Fibroblast of gingiva (primary cell): ENCODE measurements at regions not wholly inside any gene's neighbourhood (a gene's known extent, or its start where the extent isn't known, plus 50 kb on each side); places are given as distances from the start of the nearest gene placed in this dataset.
"Not testable (repeated sequence)": the region's sequence is repeated elsewhere in the genome, so short reads cannot be mapped to it uniquely, and the experiment has no call there.

Experiments
- DNase-seq: peaks from one replicate; pipeline ENCODE4 v3.0.0-alpha.2; 2011; ENCODE audit warnings: low read depth

DNA sequence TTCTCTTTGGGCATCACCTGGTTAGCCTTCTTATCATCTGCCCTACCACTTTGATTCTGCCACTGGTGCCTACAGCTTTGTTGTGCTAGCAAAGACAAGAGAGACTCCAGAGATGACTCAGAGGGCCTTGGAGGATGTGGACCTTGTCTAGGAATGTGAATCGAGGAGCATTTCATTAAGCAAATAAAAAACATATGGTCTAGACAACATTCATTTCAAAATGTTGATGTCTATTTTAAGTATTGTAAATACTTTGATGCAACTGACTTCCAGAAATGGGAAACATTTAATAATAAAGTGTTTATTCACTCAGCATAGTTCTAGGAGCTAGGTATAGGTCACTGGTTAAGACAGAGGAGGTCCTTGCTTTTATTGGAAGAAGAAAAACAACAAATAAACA lies 195.5 kb downstream of the CDCA7 start:
- peak; percentile 88 for DNase-seq

DNA sequence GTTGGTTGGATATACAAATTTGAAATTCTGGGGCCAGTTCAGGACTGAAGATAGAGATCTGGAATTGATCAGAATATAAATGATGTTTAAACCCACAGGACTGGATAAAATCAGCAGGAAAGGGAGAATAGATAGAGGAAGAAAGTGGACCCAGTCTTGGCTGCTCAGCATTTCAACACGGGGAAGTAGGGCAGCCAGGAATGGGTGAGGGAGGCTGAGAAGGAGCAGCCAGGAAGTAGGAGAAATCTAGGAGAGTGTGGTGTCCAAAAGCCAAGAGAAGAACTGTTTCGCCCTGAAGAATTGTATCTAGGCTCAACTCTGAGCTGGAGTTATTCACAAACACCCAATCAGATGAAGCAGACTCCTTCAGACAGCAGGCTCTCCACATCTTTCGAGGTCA lies 197.9 kb downstream of the CDCA7 start:
- no peak for DNase-seq

DNA sequence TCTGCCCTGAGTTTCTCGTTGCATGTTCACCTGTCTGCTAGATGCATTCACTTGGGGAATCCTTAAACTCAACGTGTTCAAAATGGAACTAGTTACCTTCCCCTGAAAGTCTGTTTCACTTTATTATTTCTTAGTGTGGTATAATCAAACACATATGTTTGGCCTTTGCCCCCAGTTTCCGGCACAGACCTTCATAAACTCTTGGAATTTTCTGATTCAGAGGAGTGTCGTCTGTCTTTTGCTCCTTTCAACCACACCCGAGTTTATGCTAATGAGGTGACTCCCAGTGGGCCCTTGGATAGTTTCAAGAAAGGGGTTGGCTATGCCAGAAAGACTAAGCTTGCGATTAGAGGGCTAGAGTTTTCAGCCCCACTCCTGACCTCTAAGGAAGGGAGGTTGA lies 198.9 kb downstream of the CDCA7 start:
- DNase-seq, result peak; percentile 47

DNA sequence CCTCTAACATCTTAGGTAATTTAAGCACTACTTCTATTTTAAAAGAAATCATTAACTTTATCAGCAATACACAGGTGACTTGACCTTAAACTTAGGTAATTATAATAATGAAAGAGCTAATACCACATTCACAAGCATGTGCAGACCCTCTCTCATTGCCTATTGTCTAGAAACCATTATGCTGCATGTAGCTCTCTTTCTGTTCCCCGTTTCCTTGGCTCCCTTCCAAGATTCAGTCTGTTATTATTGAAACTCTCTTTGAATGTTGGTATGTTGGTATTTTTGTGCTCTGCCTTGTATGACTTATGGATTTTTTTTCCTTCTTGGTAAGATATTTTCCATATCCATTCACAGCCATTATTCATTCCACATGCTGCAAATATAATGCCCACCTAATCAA lies 201.2 kb downstream of the CDCA7 start:
- DNase-seq, result no peak

DNA sequence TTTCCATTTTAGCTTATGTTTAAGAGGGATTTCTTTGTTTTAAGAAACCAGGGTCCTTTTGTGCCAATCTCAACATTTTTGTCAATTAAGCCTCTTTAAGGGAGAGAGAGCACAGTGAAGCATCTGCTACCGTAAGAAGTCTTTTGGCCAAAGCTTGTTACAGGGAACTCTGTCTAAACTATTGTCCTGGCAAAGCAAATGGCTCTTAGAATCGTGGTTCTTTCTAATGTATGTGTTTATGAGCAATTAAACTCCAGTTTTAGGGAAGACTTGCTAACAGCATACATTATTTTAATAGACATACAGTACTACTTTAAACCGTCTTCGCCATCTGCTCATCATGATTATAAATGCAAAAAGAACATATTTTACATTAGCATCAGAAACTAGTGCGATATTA lies 202.1 kb downstream of the CDCA7 start:
- no peak for DNase-seq

DNA sequence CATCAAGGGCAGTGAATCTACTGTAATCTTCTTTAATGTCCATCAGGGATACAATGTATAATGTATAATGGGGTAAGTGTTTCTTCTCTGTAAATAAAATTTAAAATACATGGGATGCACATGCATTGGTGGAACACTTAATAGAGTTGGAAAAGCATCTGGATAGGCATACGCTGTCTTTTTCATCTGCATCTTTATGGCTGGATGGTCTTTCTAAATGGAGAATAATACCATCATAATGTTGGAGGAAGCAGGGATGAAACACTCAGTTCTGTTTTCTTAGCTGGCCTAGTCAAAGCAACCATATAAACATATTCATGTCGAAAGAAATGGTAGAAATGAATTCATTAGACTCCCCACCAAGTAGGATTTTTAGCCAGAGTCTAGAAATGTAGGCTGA lies 202.8 kb downstream of the CDCA7 start:
- DNase-seq, result no peak

DNA sequence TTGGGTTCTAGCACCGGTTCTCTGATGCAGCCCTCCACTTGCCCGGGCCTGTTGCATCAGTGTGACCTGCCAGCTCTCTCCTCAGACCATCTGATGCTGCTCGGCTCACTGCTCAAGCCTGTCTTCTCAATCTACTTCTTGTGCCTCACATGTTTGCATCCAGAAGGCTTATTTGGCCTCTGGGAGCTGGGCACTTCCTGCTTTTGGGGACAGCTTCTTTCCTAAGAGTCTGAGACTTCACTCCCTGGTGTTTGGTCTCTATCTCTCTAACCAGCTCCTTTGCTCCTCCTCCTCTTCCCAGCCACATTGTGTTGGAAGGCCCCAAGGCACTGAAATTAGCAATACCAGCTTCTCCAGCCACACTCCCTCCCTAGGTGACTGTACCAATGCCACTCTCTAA lies 212.8 kb downstream of the CDCA7 start:
- DNase-seq, result no peak

DNA sequence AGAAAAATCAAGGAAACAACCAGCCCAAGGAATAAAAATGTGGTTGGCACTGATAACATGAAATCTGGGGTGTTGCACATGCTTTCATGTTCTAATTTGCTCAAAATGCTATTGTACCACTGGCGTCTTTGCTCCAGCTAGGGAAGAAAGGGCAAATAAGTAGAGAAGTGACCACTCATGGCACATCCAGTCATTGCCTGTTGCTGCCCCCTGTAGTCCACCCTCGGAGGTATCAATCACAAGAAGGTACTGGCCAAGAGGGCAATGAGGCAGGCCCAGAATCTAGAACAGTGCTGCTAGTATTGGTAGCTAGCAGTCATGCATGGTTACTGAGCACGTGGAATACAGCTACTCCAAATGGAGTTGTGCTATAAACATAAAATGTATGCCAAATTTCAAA lies 213.4 kb downstream of the CDCA7 start:
- no peak for DNase-seq

DNA sequence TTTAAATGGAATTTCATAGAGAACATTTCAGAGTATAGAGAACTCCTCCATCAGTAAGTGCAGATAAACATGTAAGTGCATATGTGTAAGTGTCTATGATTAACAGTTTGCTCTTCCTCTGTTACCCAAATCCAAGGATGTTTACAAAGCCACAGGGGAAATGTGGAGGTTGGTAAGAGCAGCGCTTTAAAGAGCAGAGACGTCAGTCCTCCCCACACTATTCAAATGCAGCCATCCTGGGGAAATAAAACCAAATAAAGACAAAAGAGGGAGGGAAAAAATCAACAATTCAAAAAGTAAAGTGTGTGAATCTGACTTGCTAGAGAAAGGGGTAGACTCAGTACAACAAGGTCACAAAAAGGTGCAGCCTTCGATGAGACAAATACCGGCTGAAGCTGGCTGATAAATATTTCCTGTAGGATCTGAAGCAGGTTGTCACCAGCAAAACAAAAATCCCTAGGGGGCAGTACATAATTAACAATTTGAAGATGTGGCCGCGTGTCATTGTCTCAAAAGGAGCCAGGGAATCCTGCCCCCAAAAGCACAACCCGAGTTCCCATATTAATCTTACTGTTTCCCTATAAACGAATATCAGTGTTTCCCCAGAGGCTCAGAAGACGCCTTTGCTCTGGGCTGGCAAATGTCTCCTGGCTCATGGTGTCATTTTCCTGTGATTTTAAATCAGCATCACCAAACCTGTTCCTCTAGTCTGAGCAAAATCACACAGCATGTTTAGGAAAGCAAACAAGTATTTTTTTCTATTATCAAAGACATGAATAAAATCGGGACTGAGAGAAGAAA lies 216.5 kb downstream of the CDCA7 start:
- peak; percentile 12 for DNase-seq

DNA sequence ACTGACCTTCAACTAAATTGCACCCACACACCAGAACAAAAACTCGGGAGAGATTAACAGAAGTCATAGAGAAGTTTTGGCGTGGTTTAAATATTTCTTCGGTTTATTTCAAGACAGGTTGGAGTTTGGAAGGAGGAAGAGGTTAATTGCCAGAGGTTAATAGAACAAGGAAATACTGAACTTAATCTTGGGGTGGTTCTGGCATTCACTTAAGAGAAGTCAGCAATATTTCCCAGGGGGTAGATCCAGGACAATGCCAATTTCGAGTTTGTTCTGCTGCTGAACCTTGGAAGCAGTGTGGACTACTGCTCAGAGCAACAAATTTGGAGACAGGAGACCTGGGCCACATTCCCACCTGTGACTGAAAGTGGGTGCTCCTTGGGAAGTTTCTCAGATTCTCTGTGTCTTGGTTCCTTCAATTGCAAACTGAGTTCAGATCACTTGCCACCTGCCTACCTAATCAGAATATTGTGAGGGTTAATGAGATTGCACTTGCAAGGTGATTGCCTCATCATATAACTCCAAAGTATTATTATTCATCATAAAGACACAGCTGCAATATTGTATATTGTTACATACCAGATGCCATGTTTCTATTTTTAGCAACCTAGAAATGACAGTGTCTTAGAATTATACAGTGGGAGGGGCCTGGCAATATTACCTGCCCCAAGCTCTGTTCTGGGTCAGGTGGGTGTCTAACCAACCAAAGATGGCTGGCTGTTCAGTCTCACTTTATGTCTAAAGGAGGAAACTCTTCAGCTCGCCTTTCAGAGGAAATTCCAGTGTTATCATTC lies 217.4 kb downstream of the CDCA7 start:
- DNase-seq, result no peak

DNA sequence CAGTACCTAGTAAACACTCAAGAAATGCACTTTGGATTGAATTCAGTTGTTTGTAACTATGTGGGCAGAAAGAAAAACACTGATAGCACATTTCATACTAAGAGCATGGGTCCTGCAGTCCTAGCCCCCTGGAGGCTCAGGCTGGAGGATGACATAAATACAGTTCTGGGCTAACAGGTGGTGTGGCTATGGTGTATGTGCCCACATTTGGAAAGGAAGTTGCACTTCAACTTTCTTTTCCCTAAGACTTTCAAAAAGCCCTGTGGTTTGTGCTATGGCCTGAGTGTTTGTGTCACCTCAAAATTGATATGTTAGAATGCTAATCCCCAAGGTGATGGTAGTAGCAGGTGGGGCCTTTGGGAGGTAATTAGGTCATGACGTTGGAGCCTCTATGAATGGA lies 218.2 kb downstream of the CDCA7 start:
- DNase-seq, result no peak

DNA sequence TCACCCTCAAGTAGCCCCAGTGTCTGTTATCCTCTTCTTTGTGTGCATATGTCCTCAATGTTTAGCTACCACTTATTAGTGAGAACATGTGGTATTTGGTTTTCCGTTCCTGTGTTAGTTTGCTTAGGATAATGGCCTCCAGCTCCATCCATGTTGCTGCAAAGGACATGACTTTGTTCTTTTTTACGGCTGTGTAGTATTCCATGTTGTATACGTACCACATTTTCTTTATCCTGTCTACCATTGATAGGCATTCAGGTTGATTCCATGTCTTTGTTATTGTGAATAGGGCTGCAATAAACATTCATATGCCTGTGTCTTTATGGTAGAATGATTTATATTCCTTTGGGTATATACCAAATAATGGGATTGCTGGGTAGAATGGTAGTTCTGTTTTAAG lies 219.1 kb downstream of the CDCA7 start:
- DNase-seq, result not testable (repeated sequence)

DNA sequence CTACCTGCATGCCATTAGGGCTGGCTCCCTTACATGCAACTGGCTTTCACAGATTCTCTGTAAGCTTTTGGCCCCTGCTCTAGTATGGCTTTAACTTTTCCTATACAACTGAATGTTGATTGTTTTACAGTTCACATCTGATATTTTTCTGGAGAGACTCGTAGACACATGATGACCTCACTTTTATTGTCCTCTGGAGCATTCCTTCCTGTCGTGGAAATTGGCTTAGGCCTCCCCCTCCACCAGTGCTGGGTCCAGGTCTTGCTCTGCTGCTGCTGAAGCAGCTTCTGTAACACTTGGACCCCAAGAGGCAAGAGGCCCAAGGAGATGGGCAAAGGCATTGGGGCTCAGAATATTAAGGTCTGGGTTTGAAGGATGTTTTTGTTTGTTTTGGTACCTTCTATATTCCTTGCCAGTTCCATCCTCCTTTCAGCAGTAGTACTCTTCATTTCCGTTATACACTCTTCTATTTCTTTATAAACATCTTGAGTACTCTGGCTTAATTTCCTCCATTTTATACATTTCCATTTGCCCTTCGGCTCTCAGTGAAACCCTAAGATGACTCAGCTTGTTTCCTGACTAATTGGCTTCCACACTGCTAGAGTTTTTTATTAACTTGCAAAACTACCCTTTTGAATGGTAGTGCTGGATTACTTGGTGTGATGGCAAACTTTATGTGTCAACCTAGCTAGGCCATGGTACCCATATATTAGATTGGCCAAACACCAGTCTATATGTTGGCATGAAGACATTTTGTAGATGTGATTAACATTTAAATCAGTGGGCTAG lies 219.8 kb downstream of the CDCA7 start:
- peak; percentile 43 for DNase-seq

DNA sequence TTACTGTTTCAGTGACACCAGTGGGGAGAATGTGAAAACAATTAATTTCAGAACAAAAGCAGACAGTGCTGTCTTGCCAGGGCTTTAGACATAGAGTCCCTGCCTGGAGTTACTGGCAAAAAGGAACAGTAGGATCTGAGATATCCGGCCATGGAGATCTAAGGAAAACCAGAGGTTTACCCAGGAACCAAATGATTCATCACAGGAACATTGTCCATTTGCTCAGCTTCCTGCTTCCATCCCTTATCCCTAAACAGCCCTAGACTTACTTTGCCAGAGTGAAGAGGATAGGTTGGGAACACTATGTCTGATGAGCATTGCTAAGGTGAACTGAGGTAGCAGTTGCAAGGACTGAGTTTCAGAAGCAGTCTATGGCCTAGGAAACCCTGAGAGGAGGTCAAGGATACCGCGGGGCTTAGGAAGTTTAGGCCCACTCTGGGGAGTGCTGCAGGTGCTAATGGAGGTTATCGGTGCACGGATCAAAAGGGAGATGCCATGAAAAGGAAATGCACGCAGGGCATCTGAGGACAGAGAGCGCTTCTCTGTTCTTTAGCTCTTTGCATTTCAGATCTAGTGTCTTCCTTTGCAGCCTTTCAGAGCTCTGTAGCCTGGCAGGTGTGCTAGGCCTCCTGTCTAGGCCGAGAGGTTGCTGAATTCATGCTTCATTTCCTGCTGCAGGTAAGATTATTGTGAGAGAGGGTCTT lies 223.9 kb downstream of the CDCA7 start:
- no peak for DNase-seq

DNA sequence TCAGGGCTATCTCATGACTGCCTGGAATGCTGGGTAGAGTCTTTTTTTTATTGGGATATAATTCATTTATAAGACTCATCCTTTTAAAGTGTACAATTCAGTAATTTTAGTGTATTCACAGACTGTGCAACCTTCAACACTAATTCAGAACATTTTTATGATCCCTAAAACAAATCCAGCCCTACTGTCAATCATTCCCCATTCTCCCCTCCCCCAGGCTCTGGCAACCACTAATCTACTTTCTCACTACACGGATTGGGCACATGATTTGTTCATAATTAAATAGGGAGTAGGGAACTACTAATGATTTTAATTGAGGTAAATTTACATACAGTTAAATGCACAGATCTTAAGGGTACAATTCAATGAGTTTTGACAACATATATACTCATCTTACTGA lies 225.7 kb downstream of the CDCA7 start:
- DNase-seq, result no peak

DNA sequence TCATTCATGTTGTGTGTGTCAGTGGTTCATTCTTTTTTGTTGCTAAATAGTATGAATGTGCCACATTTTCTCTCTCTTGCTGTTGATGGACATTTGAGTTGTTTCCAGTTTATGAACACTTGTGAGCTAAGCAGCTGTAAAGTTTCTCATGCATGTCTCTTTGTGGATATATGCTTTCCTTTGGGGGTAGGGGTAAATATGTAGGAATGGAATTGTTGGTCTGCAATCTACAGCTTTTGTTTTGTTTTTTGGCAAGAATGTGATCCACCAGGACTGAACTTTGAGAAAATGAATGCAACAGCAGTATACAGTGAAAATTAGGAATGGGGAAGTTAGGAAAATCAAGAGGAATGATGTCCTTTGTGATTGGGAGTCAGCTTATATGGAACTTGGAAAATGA lies 226.3 kb downstream of the CDCA7 start:
- no peak for DNase-seq

DNA sequence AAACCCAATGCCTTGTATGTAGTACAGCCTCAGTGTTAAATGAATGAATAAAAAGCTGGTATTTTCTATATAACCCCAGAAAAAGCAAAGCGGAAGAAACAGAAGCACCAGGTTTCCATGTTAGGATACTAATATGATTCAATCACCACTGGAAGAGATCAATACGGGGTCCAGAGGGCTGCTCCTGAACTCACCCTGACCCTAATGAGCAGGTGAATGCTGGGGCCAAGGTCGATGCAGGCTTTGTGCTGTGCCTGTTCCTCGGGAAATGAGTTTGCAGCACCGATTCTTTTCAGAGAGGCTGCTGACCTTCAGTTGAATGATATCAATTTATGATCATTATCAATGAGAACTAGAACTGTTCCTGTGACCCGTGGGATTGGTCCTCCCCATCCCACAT lies 228.5 kb downstream of the CDCA7 start:
- no peak for DNase-seq

DNA sequence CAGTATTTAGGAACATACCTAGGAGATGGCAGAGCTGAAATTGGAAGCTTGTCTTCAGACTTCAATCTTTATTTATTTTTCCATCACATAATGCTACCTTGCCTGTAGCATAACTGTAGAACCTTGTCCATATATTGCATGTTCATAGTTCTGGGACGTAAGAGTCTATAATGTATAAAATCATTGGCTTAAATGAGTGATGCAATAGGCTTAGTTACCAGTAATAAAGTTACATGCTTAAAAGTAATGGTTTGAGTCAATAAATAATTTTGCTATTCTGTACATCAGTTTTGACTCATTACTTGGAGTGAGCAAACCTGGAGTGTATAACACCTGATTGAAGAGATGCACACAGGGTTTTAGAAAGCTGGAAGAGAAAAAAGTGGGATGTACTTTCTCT lies 229.3 kb downstream of the CDCA7 start:
- DNase-seq, result no peak

DNA sequence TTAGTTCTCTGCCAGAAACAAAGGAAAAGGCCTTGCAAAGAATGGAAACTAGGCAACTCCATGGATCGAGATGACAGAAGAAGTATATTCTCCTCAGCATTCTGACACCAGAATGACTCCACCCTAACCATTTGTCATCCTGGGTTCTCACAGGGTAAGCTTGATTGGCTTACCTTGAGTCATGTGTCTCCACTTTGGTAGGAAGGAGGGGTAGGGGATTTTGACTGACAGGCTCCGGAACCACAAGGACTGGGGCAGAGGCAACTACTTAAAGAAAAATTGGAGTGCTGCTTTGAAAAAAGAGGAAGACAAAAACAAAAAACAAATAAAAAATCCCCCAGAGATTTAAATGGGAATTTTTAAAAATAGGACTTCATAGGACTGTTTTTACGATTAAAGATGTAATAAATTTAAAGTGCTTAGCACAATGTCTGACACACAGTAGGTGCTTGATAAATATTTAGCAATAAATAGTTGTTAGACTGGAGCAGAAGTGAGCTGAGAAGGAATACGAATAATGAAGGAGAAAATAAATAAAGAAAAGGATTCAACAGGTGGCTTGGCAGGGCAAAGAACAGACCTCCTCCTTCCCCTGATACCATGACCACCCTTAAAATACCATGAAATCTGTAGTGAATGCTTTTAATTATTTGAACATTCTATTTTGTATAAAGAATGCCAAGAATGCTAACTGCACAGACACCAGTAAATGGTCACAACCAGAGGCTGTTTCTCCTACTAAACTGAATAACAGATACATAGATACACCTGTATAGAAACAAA lies 230.2 kb downstream of the CDCA7 start:
- DNase-seq, result no peak

DNA sequence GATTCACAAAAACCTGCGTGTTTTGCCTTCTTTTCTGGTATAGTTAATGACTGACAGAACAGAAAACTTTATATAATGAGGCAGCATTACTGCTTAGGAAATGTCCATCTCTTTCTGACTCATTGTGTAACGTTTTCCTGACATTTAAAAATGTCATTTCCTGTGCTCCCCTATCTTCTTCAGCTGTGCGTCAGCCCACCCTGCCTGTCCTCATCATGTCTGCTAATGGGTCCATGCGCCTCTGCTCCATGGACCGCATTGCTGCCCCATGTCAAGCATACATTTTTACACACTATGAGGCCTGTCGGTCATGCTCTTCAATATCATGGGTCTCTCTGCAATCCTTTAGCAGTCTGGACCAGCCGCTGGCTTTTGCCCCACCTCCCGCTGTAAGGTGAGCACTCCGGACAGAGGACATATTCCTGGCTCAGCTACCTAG lies 234.3 kb downstream of the CDCA7 start:
- no peak for DNase-seq

DNA sequence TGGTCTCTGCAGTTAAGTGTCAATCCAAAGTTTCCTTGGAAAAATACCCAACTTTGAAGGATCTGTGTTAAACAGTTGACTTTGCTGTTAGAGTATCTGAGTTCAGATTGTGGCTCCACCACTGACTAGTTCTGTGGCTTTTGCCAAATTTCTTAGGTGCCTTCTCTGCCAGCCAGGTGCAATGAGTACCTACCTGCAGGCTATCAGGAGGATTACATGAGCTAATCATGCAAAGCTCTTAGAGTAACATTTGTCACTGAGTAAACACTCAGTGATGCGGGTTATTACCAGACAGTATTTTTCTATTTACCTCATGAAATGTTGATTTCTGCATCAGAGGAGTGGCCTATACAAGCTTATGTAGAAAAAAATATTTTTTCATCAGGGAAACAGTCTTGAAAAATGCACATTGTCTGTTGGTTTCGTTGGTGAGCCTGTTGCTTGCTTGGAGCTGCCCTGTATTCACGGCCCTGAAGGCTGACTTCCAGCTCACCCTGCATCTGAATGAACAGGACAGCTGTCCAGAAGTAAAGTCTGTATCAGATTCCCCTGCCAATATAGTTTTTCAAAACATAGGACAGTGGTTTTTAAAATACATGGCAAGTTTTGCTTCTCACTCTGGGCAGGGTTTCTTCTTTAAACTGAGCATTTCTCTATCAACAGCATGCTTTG lies 235.1 kb downstream of the CDCA7 start:
- peak; percentile 59 for DNase-seq
